ENCODE measurements at regions not wholly inside any gene's neighbourhood (a gene's known extent, or its start where the extent isn't known, plus 50 kb on each side); places are given as distances from the start of the nearest gene placed in this dataset.

GRCh38 chr4:35539404-35540055 lies 704.8 kb downstream of the ARAP2 start:
- no peaks in the 10 kb centered on the region for H3K36me3 ChIP-seq (ENCODE audit: control insufficient read depth, insufficient read depth, low read length)
- TF ChIP-seq CTCF (IDR thresholded peaks at IDR 0.05): no peak
- no peaks in the 10 kb centered on the region for H3K4me1 ChIP-seq
- H2AFZ ChIP-seq: no peak overlapping the region
- H3K4me2 ChIP-seq (ENCODE audit: low read length): no peak overlapping the region
- no peaks in the 10 kb centered on the region for H3K27me3 ChIP-seq (ENCODE audit: control insufficient read depth, insufficient read depth, low read length)
- no peak overlapping the region for H3K4me3 ChIP-seq (ENCODE audit: low read depth, low read length)
- H3K9me3 ChIP-seq (ENCODE audit: control insufficient read depth, low read length): no peaks in the 10 kb centered on the region
- no peaks in the 10 kb centered on the region for H3K79me2 ChIP-seq
- H3K27ac ChIP-seq: no peak overlapping the region
- H3K9ac ChIP-seq: no peak overlapping the region

- TF ChIP-seq CTCF (IDR thresholded peaks at IDR 0.05): no peak
- H3K4me2 ChIP-seq (ENCODE audit: low read length): no peak overlapping the region
- no peaks in the 10 kb centered on the region for H3K79me2 ChIP-seq
- no peak overlapping the region for H2AFZ ChIP-seq
- H3K9me3 ChIP-seq (ENCODE audit: control insufficient read depth, low read length): no peaks in the 10 kb centered on the region
- no peak overlapping the region for H3K27ac ChIP-seq
- no peaks in the 10 kb centered on the region for H3K4me1 ChIP-seq
- H3K27me3 ChIP-seq (ENCODE audit: control insufficient read depth, insufficient read depth, low read length): no peaks in the 10 kb centered on the region
- H3K36me3 ChIP-seq (ENCODE audit: control insufficient read depth, insufficient read depth, low read length): no peaks in the 10 kb centered on the region
- no peak overlapping the region for H3K4me3 ChIP-seq (ENCODE audit: low read depth, low read length)
- no peak overlapping the region for H3K9ac ChIP-seq
These were observed 703.0 kb downstream of the ARAP2 start for GRCh38 chr4:35541146-35541887.

GRCh38 chr4:35541888-35542213 lies 702.5 kb downstream of the ARAP2 start:
- TF ChIP-seq CTCF (IDR thresholded peaks at IDR 0.05): no peak
- no peak overlapping the region for H2AFZ ChIP-seq
- no peak overlapping the region for H3K4me2 ChIP-seq (ENCODE audit: low read length)
- H3K4me1 ChIP-seq: no peaks in the 10 kb centered on the region
- H3K36me3 ChIP-seq (ENCODE audit: control insufficient read depth, insufficient read depth, low read length): no peaks in the 10 kb centered on the region
- H3K4me3 ChIP-seq (ENCODE audit: low read depth, low read length): no peak overlapping the region
- no peaks in the 10 kb centered on the region for H3K79me2 ChIP-seq
- no peaks in the 10 kb centered on the region for H3K27me3 ChIP-seq (ENCODE audit: control insufficient read depth, insufficient read depth, low read length)
- no peak overlapping the region for H3K9ac ChIP-seq
- H3K27ac ChIP-seq: no peak overlapping the region
- no peaks in the 10 kb centered on the region for H3K9me3 ChIP-seq (ENCODE audit: control insufficient read depth, low read length)

- Histone ChIP-seq H2AFZ (no peak overlapping the region), H3K36me3 (ENCODE audit: control insufficient read depth, insufficient read depth, low read length) (no peaks in the 10 kb centered on the region), H3K4me1 (no peaks in the 10 kb centered on the region), H3K27ac (no peak overlapping the region), H3K4me3 (ENCODE audit: low read depth, low read length) (no peak overlapping the region), H3K27me3 (ENCODE audit: control insufficient read depth, insufficient read depth, low read length) (no peaks in the 10 kb centered on the region), H3K9ac (no peak overlapping the region), H3K79me2 (no peaks in the 10 kb centered on the region), H3K4me2 (ENCODE audit: low read length) (no peak overlapping the region), H3K9me3 (ENCODE audit: control insufficient read depth, low read length) (no peaks in the 10 kb centered on the region)
- TF ChIP-seq CTCF (IDR thresholded peaks at IDR 0.05): no peak
These were observed 695.4 kb downstream of the ARAP2 start for GRCh38 chr4:35548921-35549320.

- Histone ChIP-seq H3K27me3 (ENCODE audit: control insufficient read depth, insufficient read depth, low read length) (no peaks in the 10 kb centered on the region), H3K36me3 (ENCODE audit: control insufficient read depth, insufficient read depth, low read length) (no peaks in the 10 kb centered on the region), H3K27ac (no peak overlapping the region), H3K4me3 (ENCODE audit: low read depth, low read length) (no peak overlapping the region), H3K9me3 (ENCODE audit: control insufficient read depth, low read length) (no peaks in the 10 kb centered on the region), H3K4me2 (ENCODE audit: low read length) (no peak overlapping the region), H2AFZ (no peak overlapping the region), H3K9ac (no peak overlapping the region), H3K79me2 (no peaks in the 10 kb centered on the region), H3K4me1 (no peaks in the 10 kb centered on the region)
- TF ChIP-seq CTCF (IDR thresholded peaks at IDR 0.05): no peak
These were observed 687.9 kb downstream of the ARAP2 start for GRCh38 chr4:35556387-35556786.
